HUES64 (cell line): ENCODE measurements at regions not wholly inside any gene's neighbourhood (a gene's known extent, or its start where the extent isn't known, plus 50 kb on each side); places are given as distances from the start of the nearest gene placed in this dataset.
A peak's percentile ranks its signal among the peaks of the same experiment; 100 is the strongest.

Experiments used
- H3K27ac ChIP-seq: 2 replicates; pipeline ENCODE4 v1.7.0; 2013; ENCODE audit warnings: low read depth, low read length, inconsistent platforms
- H3K27me3 ChIP-seq: 2 replicates; pipeline ENCODE4 v1.6.1; 2013; ENCODE audit warnings: mild to moderate bottlenecking, low read length; ENCODE audit not compliant: insufficient read depth
- H3K36me3 ChIP-seq: 2 replicates; pipeline ENCODE4 v1.6.1; 2013; ENCODE audit warnings: mild to moderate bottlenecking, low read length; ENCODE audit not compliant: insufficient read depth
- H3K4me1 ChIP-seq: 2 replicates; pipeline ENCODE4 v1.6.1; 2013; ENCODE audit warnings: mild to moderate bottlenecking, low read length, moderate library complexity; ENCODE audit not compliant: insufficient read depth
- H3K4me3 ChIP-seq: 2 replicates; pipeline ENCODE4 v1.5.1; 2013; ENCODE audit warnings: mild to moderate bottlenecking, low read length, moderate library complexity
- H3K9ac ChIP-seq: 2 replicates; pipeline ENCODE4 v1.6.1; 2013; ENCODE audit warnings: mild to moderate bottlenecking, low read depth, low read length
- H3K9me3 ChIP-seq: 2 replicates; pipeline ENCODE4 v1.6.1; 2013; ENCODE audit warnings: low read depth, low read length; ENCODE audit not compliant: insufficient read depth
- WGBS: fragments of 150-250, 120-280 bp; methylation state at CpG from one replicate; pipeline ENCODE4 v1.1.7; 2013; ENCODE audit warnings: missing lambda C conversion rate; 5-methylcytosine and 5-hydroxymethylcytosine counted together

GRCh38 chr2:187989925-187990623 lies 301.6 kb upstream of the GULP1 start:
- peak overlapping the region; percentile 12; the same call in 1 of the 2 replicates for H3K27ac ChIP-seq
- no peaks in the 10 kb centered on the region for H3K36me3 ChIP-seq
- H3K9me3 ChIP-seq, result no peaks in the 10 kb centered on the region
- H3K9ac ChIP-seq, result no peak overlapping the region
- H3K4me1 ChIP-seq, result peaks cover 90% of the 10 kb centered on the region
- 56% methylated on average over 1 of the region's 2 CpGs for WGBS
- no peaks in the 10 kb centered on the region for H3K27me3 ChIP-seq
- H3K4me3 ChIP-seq, result no peak overlapping the region

DNA sequence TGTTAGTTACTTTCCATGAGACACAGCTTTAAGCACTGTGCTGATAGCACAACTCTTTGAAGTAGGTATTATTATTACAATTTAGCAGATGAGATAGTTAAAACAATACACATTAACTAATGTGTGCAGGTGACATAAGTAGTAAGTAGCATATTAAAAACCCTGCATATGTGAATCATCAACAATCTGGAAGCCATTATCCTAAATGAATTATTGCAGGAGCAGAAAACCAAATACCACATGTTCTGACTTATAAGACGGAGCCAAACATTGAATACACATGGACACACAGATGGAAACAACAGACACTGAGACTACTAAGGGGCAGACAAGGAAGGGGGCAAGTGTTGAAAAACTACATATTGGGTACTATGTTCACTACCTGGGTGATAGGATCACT lies 300.3 kb upstream of the GULP1 start:
- H3K36me3 ChIP-seq, result no peaks in the 10 kb centered on the region
- peaks cover 86% of the 10 kb centered on the region for H3K4me1 ChIP-seq
- H3K4me3 ChIP-seq, result no peak overlapping the region
- no peak overlapping the region for H3K27ac ChIP-seq
- H3K27me3 ChIP-seq, result no peaks in the 10 kb centered on the region
- H3K9me3 ChIP-seq, result no peaks in the 10 kb centered on the region
- WGBS, result 100% methylated on average over 1 of the region's 1 CpG
- no peak overlapping the region for H3K9ac ChIP-seq

- H3K4me3 ChIP-seq, result no peak overlapping the region
- 66% methylated on average over 5 of the region's 5 CpGs for WGBS
- no peak overlapping the region for H3K27ac ChIP-seq
- peaks cover 78% of the 10 kb centered on the region for H3K4me1 ChIP-seq
- no peak overlapping the region for H3K9ac ChIP-seq
- H3K27me3 ChIP-seq, result no peaks in the 10 kb centered on the region
- H3K9me3 ChIP-seq, result no peaks in the 10 kb centered on the region
- H3K36me3 ChIP-seq, result no peaks in the 10 kb centered on the region
Measured at GRCh38 chr2:187994464-187995331, 297.0 kb upstream of the GULP1 start.

- Histone ChIP-seq H3K27me3 (no peaks in the 10 kb centered on the region), H3K27ac (no peak overlapping the region), H3K9ac (no peak overlapping the region), H3K9me3 (no peaks in the 10 kb centered on the region), H3K36me3 (no peaks in the 10 kb centered on the region), H3K4me3 (no peak overlapping the region), H3K4me1 (peaks cover 77% of the 10 kb centered on the region)
- WGBS, result 67% methylated on average over 6 of the region's 6 CpGs
Measured at GRCh38 chr2:187995556-187995955, 296.1 kb upstream of the GULP1 start.

GRCh38 chr2:187996630-187997029 lies 295.0 kb upstream of the GULP1 start:
- Histone ChIP-seq H3K9ac (no peak overlapping the region), H3K9me3 (no peaks in the 10 kb centered on the region), H3K27me3 (no peaks in the 10 kb centered on the region), H3K4me3 (no peak overlapping the region), H3K27ac (no peak overlapping the region), H3K4me1 (peaks cover 76% of the 10 kb centered on the region), H3K36me3 (no peaks in the 10 kb centered on the region)
- WGBS, result 89% methylated on average over 1 of the region's 1 CpG

DNA sequence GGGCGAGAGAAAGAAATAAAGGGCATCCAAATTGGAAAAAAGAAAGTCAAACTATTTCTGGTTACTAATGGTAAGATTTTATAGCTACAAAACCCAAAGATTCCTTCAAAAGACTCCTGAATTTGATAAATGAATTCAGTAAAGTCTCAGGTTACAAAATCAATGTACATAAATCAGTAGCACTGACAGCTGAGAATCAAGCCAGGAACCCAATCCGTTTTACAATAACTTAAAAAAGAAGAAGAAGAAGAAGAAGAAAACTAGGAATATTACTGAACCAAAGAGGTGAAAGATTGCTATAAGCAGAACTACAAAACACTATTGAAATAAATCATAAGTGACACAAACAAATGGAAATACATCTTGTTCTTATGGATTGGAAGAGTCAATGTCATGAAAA lies 291.5 kb upstream of the GULP1 start:
- H3K9me3 ChIP-seq, result no peaks in the 10 kb centered on the region
- H3K4me1 ChIP-seq, result peaks cover 47% of the 10 kb centered on the region

DNA sequence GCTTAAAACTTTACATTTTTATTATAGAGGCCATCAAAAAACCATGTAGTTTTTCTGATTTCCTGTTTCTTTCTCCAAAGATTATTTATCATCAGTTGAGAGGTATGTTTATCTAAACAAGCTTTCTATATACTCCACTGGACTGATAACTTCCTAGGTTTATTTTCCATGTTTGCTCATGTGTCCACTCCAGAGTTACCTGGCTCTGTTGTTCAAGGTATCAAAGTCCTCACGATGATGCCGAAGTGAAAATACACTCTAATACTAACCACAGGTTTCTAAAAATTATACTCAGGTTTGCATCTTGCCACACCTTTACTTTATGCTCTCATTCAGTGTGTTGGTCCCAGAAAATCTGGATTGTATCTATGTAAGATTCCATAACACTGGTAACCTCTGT lies 287.9 kb upstream of the GULP1 start:
- Histone ChIP-seq H3K27ac (no peak overlapping the region), H3K4me1 (peaks cover 28% of the 10 kb centered on the region), H3K27me3 (no peaks in the 10 kb centered on the region), H3K36me3 (no peaks in the 10 kb centered on the region), H3K4me3 (no peak overlapping the region), H3K9ac (no peak overlapping the region), H3K9me3 (no peaks in the 10 kb centered on the region)
- WGBS, result 75% methylated on average over 2 of the region's 2 CpGs

More for the DNA sequence above, 291.5 kb upstream of the GULP1 start:
- Histone ChIP-seq H3K4me3 (no peak overlapping the region), H3K36me3 (no peaks in the 10 kb centered on the region), H3K9ac (no peak overlapping the region), H3K27me3 (no peaks in the 10 kb centered on the region), H3K27ac (no peak overlapping the region)
- no CpG with 5 or more reads among the region's 2 CpGs for WGBS

DNA sequence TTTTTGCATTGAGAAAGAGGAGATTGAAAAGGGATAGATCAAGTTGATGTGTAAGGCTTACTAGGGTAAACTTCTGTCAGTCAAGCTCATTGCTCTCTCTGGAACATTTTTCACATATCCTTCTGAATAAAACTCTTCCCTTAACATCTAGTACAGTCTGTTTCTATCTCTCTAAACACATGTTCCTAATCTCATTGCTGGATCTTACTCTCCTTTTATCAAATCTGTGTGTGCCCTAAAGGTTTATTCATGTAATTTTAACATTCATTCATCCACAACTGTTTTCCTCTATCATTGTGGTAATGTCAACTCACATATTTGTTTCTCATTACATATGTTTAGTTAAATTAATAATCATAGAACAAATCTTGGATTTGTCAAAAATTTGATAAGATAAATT lies 277.9 kb upstream of the GULP1 start:
- Histone ChIP-seq H3K9ac (no peak overlapping the region), H3K27ac (no peak overlapping the region), H3K36me3 (no peaks in the 10 kb centered on the region), H3K9me3 (no peaks in the 10 kb centered on the region), H3K4me3 (no peak overlapping the region), H3K27me3 (no peaks in the 10 kb centered on the region), H3K4me1 (no peaks in the 10 kb centered on the region)

GRCh38 chr2:188016917-188017316 lies 274.8 kb upstream of the GULP1 start:
- H3K4me3 ChIP-seq, result no peak overlapping the region
- no peaks in the 10 kb centered on the region for H3K36me3 ChIP-seq
- no peak overlapping the region for H3K9ac ChIP-seq
- H3K9me3 ChIP-seq, result peaks cover 16% of the 10 kb centered on the region
- H3K27ac ChIP-seq, result no peak overlapping the region
- H3K27me3 ChIP-seq, result no peaks in the 10 kb centered on the region
- 100% methylated on average over 2 of the region's 3 CpGs for WGBS
- H3K4me1 ChIP-seq, result no peaks in the 10 kb centered on the region

DNA sequence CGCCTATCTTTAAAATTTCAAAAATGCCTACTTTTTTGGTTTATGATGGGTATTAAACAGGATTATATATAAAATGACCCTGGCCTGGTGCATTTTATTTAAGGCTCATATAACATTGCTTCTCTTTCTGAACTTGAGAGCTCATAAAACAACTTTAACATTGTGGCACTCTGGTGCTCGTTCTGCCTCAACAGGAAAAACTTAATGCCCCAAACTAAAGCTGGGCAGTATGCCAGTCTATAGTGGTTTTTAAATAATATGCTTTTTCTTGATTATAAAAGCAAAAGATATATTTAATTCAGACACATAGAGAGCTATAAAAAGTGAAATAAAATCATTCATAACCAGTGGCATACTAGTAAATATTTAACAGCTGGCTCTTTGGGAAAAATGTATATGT lies 269.3 kb upstream of the GULP1 start:
- H3K36me3 ChIP-seq, result no peaks in the 10 kb centered on the region
- no peak overlapping the region for H3K27ac ChIP-seq
- peaks cover 4% of the 10 kb centered on the region; the same call in 1 of the 2 replicates for H3K4me1 ChIP-seq
- no peak overlapping the region for H3K4me3 ChIP-seq
- no peak overlapping the region for H3K9ac ChIP-seq
- peaks cover 18% of the 10 kb centered on the region for H3K9me3 ChIP-seq
- no peaks in the 10 kb centered on the region for H3K27me3 ChIP-seq
- whole genome bisulfite sequencing, result 94% methylated on average over 1 of the region's 2 CpGs

- H3K9me3 ChIP-seq, result peaks cover 18% of the 10 kb centered on the region
- H3K9ac ChIP-seq, result no peak overlapping the region
- no CpG with 5 or more reads among the region's 1 CpG for WGBS
- H3K36me3 ChIP-seq, result no peaks in the 10 kb centered on the region
- no peak overlapping the region for H3K27ac ChIP-seq
- peaks cover 10% of the 10 kb centered on the region for H3K4me1 ChIP-seq
- no peaks in the 10 kb centered on the region for H3K27me3 ChIP-seq
- H3K4me3 ChIP-seq, result no peak overlapping the region
Measured at GRCh38 chr2:188023035-188023434, 268.6 kb upstream of the GULP1 start.
